GM12878 (cell line): ENCODE measurements at regions not wholly inside any gene's neighbourhood (a gene's known extent, or its start where the extent isn't known, plus 50 kb on each side); places are given as distances from the start of the nearest gene placed in this dataset.
"Not testable (repeated sequence)": the region's sequence is repeated elsewhere in the genome, so short reads cannot be mapped to it uniquely, and the experiment has no call there.

Experiments
- ATAC-seq: fragments of 200-7000 bp; cut with Tn5 transposase; 3 replicates; pipeline ENCODE4 v1.9.1; 2020; ENCODE audit warnings: mild to moderate bottlenecking, moderate library complexity
- BruUV-seq: library from RNA; stranded (reverse); fragments of 400-500 nt; replicated peaks from 2 replicates; lab custom pipeline; 2021; lab: Mats Ljungman, UMichigan
- CTCF ChIA-PET: fragments of 300-600 bp; sonication (Branson Sonifier 250); formaldehyde crosslinking; extraction: SDS; loops from one replicate; lab custom pipeline; 2021; ENCODE audit warnings: inconsistent platforms; lab: Yijun Ruan, JAX
- POLR2A ChIA-PET: fragments of 350-600 bp; formaldehyde crosslinking; extraction: SDS; loops from one replicate; lab custom pipeline; 2021; ENCODE audit warnings: inconsistent platforms; lab: Charles Lee
- RAD21 ChIA-PET: fragments of 300-600 bp; sonication (Branson Sonifier 250); formaldehyde crosslinking; loops from one replicate; lab custom pipeline; 2023; ENCODE audit warnings: antibody characterized with exemption; ENCODE audit not compliant: unreplicated experiment; lab: Charles Lee
- SMC1A ChIA-PET: fragments of 300-600 bp; sonication (Branson Sonifier 250); formaldehyde crosslinking; loops from one replicate; lab custom pipeline; 2023; ENCODE audit not compliant: unreplicated experiment, uncharacterized antibody; lab: Charles Lee
- DNase-seq: peaks from one replicate; pipeline ENCODE4 v3.0.0-alpha.2; 2011; ENCODE audit warnings: low read depth, low spot score
- FAIRE-seq: peaks from 3 replicates; lab custom pipeline; 2011; peaks lifted over from hg19 to GRCh38; lab: Jason Lieb, UNC
- H2AFZ ChIP-seq: 2 replicates; pipeline ENCODE4 v1.6.0; 2011; ENCODE audit warnings: low read depth, low read length, control low read depth; ENCODE audit not compliant: control insufficient read depth
- H3K27ac ChIP-seq: 2 replicates; pipeline ENCODE4 v1.5.1; 2011; ENCODE audit warnings: control low read depth; ENCODE audit not compliant: control insufficient read depth, insufficient read depth
- H3K27me3 ChIP-seq, 2 experiments: replicated peaks in 1 of 2; 2 replicates each; pipeline versions ENCODE4 v1.6.0 to v1.6.1; 2011; ENCODE audit warnings: low read length in 1 of 2; ENCODE audit not compliant: control insufficient read depth in 2 of 2, insufficient read depth in 2 of 2
- H3K36me3 ChIP-seq, 2 experiments: 2 replicates each; pipeline ENCODE4 v1.5.1; 2011; ENCODE audit warnings: low read length in 1 of 2; ENCODE audit not compliant: control insufficient read depth in 2 of 2, insufficient read depth in 2 of 2
- H3K4me1 ChIP-seq: 2 replicates; pipeline ENCODE4 v1.6.1; 2011; ENCODE audit warnings: mild to moderate bottlenecking, low read length, moderate library complexity, mixed read lengths; ENCODE audit not compliant: control insufficient read depth, insufficient read depth
- H3K4me2 ChIP-seq: 2 replicates; pipeline ENCODE4 v1.6.0; 2011; ENCODE audit warnings: control low read depth; ENCODE audit not compliant: control insufficient read depth, insufficient read depth
- H3K4me3 ChIP-seq: fragments of 200-600 bp; sonication (generic); 2 replicates; pipeline ENCODE4 v1.5.1; 2016
- H3K79me2 ChIP-seq: 2 replicates; pipeline ENCODE4 v1.6.0; 2011; ENCODE audit warnings: low read length; ENCODE audit not compliant: control insufficient read depth, insufficient read depth
- H3K9ac ChIP-seq: 2 replicates; pipeline ENCODE4 v1.8.0; 2011; ENCODE audit warnings: low read length, control low read depth, mixed read lengths; ENCODE audit not compliant: control insufficient read depth, insufficient read depth
- H3K9me3 ChIP-seq: replicated peaks from 3 replicates; pipeline ENCODE4 v1.5.1; 2011; ENCODE audit warnings: mild to moderate bottlenecking, low read length; ENCODE audit not compliant: control insufficient read depth, insufficient read depth
- H4K20me1 ChIP-seq: 2 replicates; pipeline ENCODE4 v1.6.0; 2011; ENCODE audit not compliant: control insufficient read depth, insufficient read depth
- ATF7 ChIP-seq: fragments of 450-650 bp; IDR thresholded peaks from 2 replicates; pipeline ENCODE4 v1.6.1; 2016; ENCODE audit warnings: low read depth, mild to moderate bottlenecking
- HDAC2 ChIP-seq: fragments of 200-600 bp; sonication (generic); IDR thresholded peaks from 2 replicates; pipeline ENCODE4 v1.6.1; 2017
- HDAC6 ChIP-seq: fragments of 200-600 bp; sonication (generic); IDR thresholded peaks from one replicate; pipeline ENCODE4 v1.8.0; 2017; ENCODE audit warnings: antibody characterized with exemption; ENCODE audit not compliant: unreplicated experiment
- KDM1A ChIP-seq: fragments of 200-600 bp; sonication (generic); IDR thresholded peaks from 2 replicates; pipeline ENCODE4 v1.6.1; 2016; ENCODE audit warnings: borderline replicate concordance
- MEF2B ChIP-seq: fragments of 450-650 bp; IDR thresholded peaks from 2 replicates; pipeline ENCODE4 v1.6.1; 2018; ENCODE audit warnings: mild to moderate bottlenecking, moderate library complexity; ENCODE audit not compliant: partially characterized antibody, poor library complexity, severe bottlenecking
- MTA2 ChIP-seq: fragments of 450-650 bp; IDR thresholded peaks from 2 replicates; pipeline ENCODE4 v1.6.1; 2016; ENCODE audit warnings: low read depth, mild to moderate bottlenecking, moderate library complexity
- MXI1 ChIP-seq: fragments of 150-350 bp; IDR thresholded peaks from 2 replicates; pipeline ENCODE4 v1.6.1; 2011; ENCODE audit warnings: low read depth, mild to moderate bottlenecking, inconsistent platforms, low read length, improper control_type of control experiment
- RAD21 ChIP-seq: IDR thresholded peaks from 2 replicates; pipeline ENCODE4 v1.6.1; 2011; ENCODE audit warnings: mild to moderate bottlenecking, low read depth, low read length, moderate library complexity; ENCODE audit not compliant: insufficient read depth
- SRF ChIP-seq, 2 experiments: IDR thresholded peaks; 2 replicates each; pipeline ENCODE4 v1.6.1; 2011; ENCODE audit warnings: low read depth in 2 of 2, low read length in 2 of 2, mild to moderate bottlenecking in 1 of 2, moderate library complexity in 1 of 2
- TARDBP ChIP-seq: IDR thresholded peaks from 2 replicates; pipeline ENCODE4 v1.6.1; 2016; ENCODE audit warnings: borderline replicate concordance
- TCF12 ChIP-seq: IDR thresholded peaks from 2 replicates; pipeline ENCODE4 v1.6.1; 2011; ENCODE audit warnings: low read depth, mild to moderate bottlenecking, low read length
- USF1 ChIP-seq: IDR thresholded peaks from 2 replicates; pipeline ENCODE4 v1.6.1; 2011; ENCODE audit warnings: borderline replicate concordance, low read depth, mild to moderate bottlenecking, moderate library complexity, mixed read lengths, low read length; ENCODE audit not compliant: insufficient read depth; ENCODE audit errors: extremely low read length
- ZBED1 ChIP-seq: IDR thresholded peaks from 2 replicates; pipeline ENCODE4 v1.6.1; 2016; ENCODE audit warnings: borderline replicate concordance
- WGBS: methylation state at CpG from one replicate; pipeline ENCODE4 v1.1.6; 2016; ENCODE audit warnings: low lambda C conversion rate; ENCODE audit not compliant: insufficient replicate concordance, insufficient coverage; ENCODE audit errors: missing lambda C conversion rate; 5-methylcytosine and 5-hydroxymethylcytosine counted together
- in situ Hi-C: fragments of 300-500 bp; cut with MboI; formaldehyde crosslinking; loops from 9 replicates; pipeline ENCODE4 v1.14.3; 2018; ENCODE audit warnings: mixed read lengths
- intact Hi-C: fragments of 100-400 bp; cut with micrococcal nuclease; formaldehyde crosslinking; loops from one replicate; pipeline ENCODE4 v1.14.2; 2022; ENCODE audit not compliant: unreplicated experiment
- TF ChIP-seq, protein P1 (sequence below): fragments of 450-650 bp; IDR thresholded peaks from 2 replicates; pipeline ENCODE4 v1.6.1; 2016; ENCODE audit warnings: mild to moderate bottlenecking
- TF ChIP-seq, protein P2 (sequence below): fragments of 450-650 bp; IDR thresholded peaks from 2 replicates; pipeline ENCODE4 v1.6.1; 2017; ENCODE audit warnings: low read depth, mild to moderate bottlenecking, moderate library complexity
- TF ChIP-seq, protein P3 (sequence below): IDR thresholded peaks from 2 replicates; pipeline ENCODE4 v1.6.1; 2012; ENCODE audit warnings: low read length, inconsistent platforms

- Histone ChIP-seq H3K79me2 (no peaks in the 10 kb centered on the region), H3K27me3 (no peaks in the 10 kb centered on the region), H3K36me3 (no peaks in the 10 kb centered on the region), H3K4me2 (no peak overlapping the region), H3K4me1 (no peaks in the 10 kb centered on the region), H4K20me1 (no peaks in the 10 kb centered on the region), H3K4me3 (no peak overlapping the region), H3K27ac (no peak overlapping the region), H3K9me3 (no peaks in the 10 kb centered on the region), H2AFZ (no peak overlapping the region), H3K9ac (no peak overlapping the region)
- TF ChIP-seq HDAC6 (no peak), HDAC2 (no peak), TCF12 (no peak), TARDBP (no peak), MEF2B (no peak), USF1 (no peak), ZBED1 (no peak), KDM1A (no peak), MTA2 (no peak), MXI1 (no peak), RAD21 (no peak), ATF7 (no peak), SRF (IDR thresholded peaks at IDR 0.05; ENCODE audit: low read depth in 2 of 2, low read length in 2 of 2) (no peak)
- TF ChIP-seq, protein P1, sequence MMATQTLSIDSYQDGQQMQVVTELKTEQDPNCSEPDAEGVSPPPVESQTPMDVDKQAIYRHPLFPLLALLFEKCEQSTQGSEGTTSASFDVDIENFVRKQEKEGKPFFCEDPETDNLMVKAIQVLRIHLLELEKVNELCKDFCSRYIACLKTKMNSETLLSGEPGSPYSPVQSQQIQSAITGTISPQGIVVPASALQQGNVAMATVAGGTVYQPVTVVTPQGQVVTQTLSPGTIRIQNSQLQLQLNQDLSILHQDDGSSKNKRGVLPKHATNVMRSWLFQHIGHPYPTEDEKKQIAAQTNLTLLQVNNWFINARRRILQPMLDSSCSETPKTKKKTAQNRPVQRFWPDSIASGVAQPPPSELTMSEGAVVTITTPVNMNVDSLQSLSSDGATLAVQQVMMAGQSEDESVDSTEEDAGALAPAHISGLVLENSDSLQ, result no peak
- TF ChIP-seq, protein P2, sequence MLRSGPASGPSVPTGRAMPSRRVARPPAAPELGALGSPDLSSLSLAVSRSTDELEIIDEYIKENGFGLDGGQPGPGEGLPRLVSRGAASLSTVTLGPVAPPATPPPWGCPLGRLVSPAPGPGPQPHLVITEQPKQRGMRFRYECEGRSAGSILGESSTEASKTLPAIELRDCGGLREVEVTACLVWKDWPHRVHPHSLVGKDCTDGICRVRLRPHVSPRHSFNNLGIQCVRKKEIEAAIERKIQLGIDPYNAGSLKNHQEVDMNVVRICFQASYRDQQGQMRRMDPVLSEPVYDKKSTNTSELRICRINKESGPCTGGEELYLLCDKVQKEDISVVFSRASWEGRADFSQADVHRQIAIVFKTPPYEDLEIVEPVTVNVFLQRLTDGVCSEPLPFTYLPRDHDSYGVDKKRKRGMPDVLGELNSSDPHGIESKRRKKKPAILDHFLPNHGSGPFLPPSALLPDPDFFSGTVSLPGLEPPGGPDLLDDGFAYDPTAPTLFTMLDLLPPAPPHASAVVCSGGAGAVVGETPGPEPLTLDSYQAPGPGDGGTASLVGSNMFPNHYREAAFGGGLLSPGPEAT, result no peak
- TF ChIP-seq, protein P3, sequence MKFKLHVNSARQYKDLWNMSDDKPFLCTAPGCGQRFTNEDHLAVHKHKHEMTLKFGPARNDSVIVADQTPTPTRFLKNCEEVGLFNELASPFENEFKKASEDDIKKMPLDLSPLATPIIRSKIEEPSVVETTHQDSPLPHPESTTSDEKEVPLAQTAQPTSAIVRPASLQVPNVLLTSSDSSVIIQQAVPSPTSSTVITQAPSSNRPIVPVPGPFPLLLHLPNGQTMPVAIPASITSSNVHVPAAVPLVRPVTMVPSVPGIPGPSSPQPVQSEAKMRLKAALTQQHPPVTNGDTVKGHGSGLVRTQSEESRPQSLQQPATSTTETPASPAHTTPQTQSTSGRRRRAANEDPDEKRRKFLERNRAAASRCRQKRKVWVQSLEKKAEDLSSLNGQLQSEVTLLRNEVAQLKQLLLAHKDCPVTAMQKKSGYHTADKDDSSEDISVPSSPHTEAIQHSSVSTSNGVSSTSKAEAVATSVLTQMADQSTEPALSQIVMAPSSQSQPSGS, result no peak
- DNase-seq (no peak), FAIRE-seq (no peak), ATAC-seq (no peak)
- WGBS, result 41% methylated on average over 1 of the region's 1 CpG
- CTCF ChIA-PET, result no interaction called here
- RAD21 ChIA-PET, result no interaction called here
- in situ Hi-C loops (no loop called here), intact Hi-C loops (no loop called here)
- SMC1A ChIA-PET, result interaction anchor here (0.6 kb wide), 1 partner anchor 149 kb away, joined by 3 read pairs; no protein-coding TSS in a partner anchor
- POLR2A ChIA-PET, result no interaction called here
- BruUV-seq, result no TSS peak
These were observed 269.8 kb upstream of the MMADHC start for GRCh38 chr2:149857344-149857743.

- BruUV-seq, POLR2A ChIA-PET, H3K9me3 ChIP-seq, ATAC-seq, CTCF ChIA-PET, H3K27me3 ChIP-seq, H3K4me1 ChIP-seq, DNase-seq, SMC1A ChIA-PET, FAIRE-seq, in situ Hi-C loops, H3K79me2 ChIP-seq, H3K36me3 ChIP-seq, H3K27ac ChIP-seq, H2AFZ ChIP-seq, RAD21 ChIA-PET, H4K20me1 ChIP-seq, H3K4me3 ChIP-seq, H3K9ac ChIP-seq, H3K4me2 ChIP-seq, intact Hi-C loops: not testable (repeated sequence)
- 96% methylated on average over 2 of the region's 5 CpGs for WGBS
These were observed 268.3 kb upstream of the MMADHC start for GRCh38 chr2:149855859-149856258.
